ENCODE measurements at regions not wholly inside any gene's neighbourhood (a gene's known extent, or its start where the extent isn't known, plus 50 kb on each side); places are given as distances from the start of the nearest gene placed in this dataset.

- Histone ChIP-seq H3K14ac (ENCODE audit: insufficient read depth, low read length) (no peak overlapping the region), H2BK12ac (ENCODE audit: insufficient read length, low read depth, low read length) (no peak overlapping the region), H3K18ac (ENCODE audit: insufficient read length, low read depth, low read length) (no peak overlapping the region), H4K8ac (replicated peaks; ENCODE audit: insufficient read length, low read depth, low read length) (no peak overlapping the region), H2AK5ac (ENCODE audit: insufficient read length, low read length) (no peak overlapping the region), H3K79me1 (ENCODE audit: insufficient read depth, low read depth, low read length, poor library complexity, severe bottlenecking) (no peaks in the 10 kb centered on the region), H3T11ph (ENCODE audit: low read length) (no peak overlapping the region), H2BK120ac (ENCODE audit: low read depth, low read length, poor library complexity, severe bottlenecking) (no peak overlapping the region), H3K79me2 (ENCODE audit: insufficient read depth, low read length) (no peaks in the 10 kb centered on the region), H3K4me1 (ENCODE audit: insufficient read depth, low read length) (no peaks in the 10 kb centered on the region), H2BK20ac (ENCODE audit: low read depth, low read length, poor library complexity, severe bottlenecking) (no peak overlapping the region), H3K9me3 (ENCODE audit: control insufficient read depth, low read depth, low read length) (no peaks in the 10 kb centered on the region), H3K9ac (ENCODE audit: extremely low read depth, insufficient read length, low read length) (no peak overlapping the region), H3K4me2 (ENCODE audit: insufficient read depth, insufficient read length, low read length) (no peak overlapping the region), H3K56ac (ENCODE audit: insufficient read length, low read depth, low read length) (no peak overlapping the region), H3K4ac (ENCODE audit: low read depth, low read length) (no peak overlapping the region), H4K91ac (ENCODE audit: insufficient read length, low read depth, low read length) (no peak overlapping the region), H3K27me3 (ENCODE audit: insufficient read depth, low read length) (no peaks in the 10 kb centered on the region), H3K23ac (ENCODE audit: insufficient read length, low read depth, low read length) (no peak overlapping the region), H4K20me1 (ENCODE audit: control insufficient read depth, insufficient read depth, insufficient read length) (no peaks in the 10 kb centered on the region), H3K27ac (ENCODE audit: insufficient read length, low read depth, low read length) (no peak overlapping the region), H4K5ac (ENCODE audit: insufficient read length, low read depth, low read length) (no peak overlapping the region), H3K23me2 (ENCODE audit: insufficient read length, low read depth, low read length, poor library complexity, severe bottlenecking) (no peaks in the 10 kb centered on the region), H2AFZ (ENCODE audit: low read length) (no peak overlapping the region), H2BK15ac (ENCODE audit: low read depth, low read length) (no peak overlapping the region), H2BK5ac (ENCODE audit: insufficient read length, low read length) (no peak overlapping the region)
- H3K36me3 Mint-ChIP-seq (ENCODE audit: insufficient read depth in 1 of 3, low read depth in 3 of 3), result no peaks in the 10 kb centered on the region; a peak in 1 of 7 replicates
- TF ChIP-seq CTCF (conservative IDR thresholded peaks at IDR 0.05), result peak; percentile 72
- no peaks in the 10 kb centered on the region for H3K4me1 Mint-ChIP-seq
- H3K27me3 Mint-ChIP-seq (ENCODE audit: low read depth), result no peaks in the 10 kb centered on the region
- DNase-seq, result no peak
- H3K4me3 Mint-ChIP-seq, result no peak overlapping the region
- WGBS (ENCODE audit: extremely low coverage, insufficient read length, low lambda C conversion rate), result no CpG with 5 or more reads among the region's 2 CpGs
- no peak overlapping the region for H3K27ac Mint-ChIP-seq
- no peaks in the 10 kb centered on the region for H3K9me3 Mint-ChIP-seq
Measured at GRCh38 chr2:103991591-103991990, 862.3 kb upstream of the POU3F3 start.

Measured in H9 (cell line).